Mesenchymal stem cell (in vitro differentiated cells and primary cell): ENCODE measurements at regions not wholly inside any gene's neighbourhood (a gene's known extent, or its start where the extent isn't known, plus 50 kb on each side); places are given as distances from the start of the nearest gene placed in this dataset.

ENCODE experiments used
- DNase-seq: peaks from one replicate; pipeline ENCODE4 v3.0.0-alpha.2; 2013
- H2AFZ ChIP-seq: one replicate; pipeline ENCODE4 v1.6.1; 2013; ENCODE audit warnings: low read depth, mild to moderate bottlenecking, control low read depth, inconsistent platforms, low read length, moderate library complexity
- H2AK5ac ChIP-seq: 2 replicates; pipeline ENCODE4 v1.6.1; 2013; ENCODE audit warnings: low read length, moderate library complexity, mild to moderate bottlenecking, inconsistent platforms; ENCODE audit not compliant: severe bottlenecking
- H2BK120ac ChIP-seq: one replicate; pipeline ENCODE4 v1.6.1; 2013; ENCODE audit warnings: low read depth, mild to moderate bottlenecking, inconsistent platforms, low read length, moderate library complexity
- H2BK12ac ChIP-seq, 2 experiments: one replicate each; pipeline ENCODE4 v1.6.1; 2013; ENCODE audit warnings: inconsistent platforms in 2 of 2, low read length in 2 of 2, mild to moderate bottlenecking in 2 of 2, moderate library complexity in 2 of 2, control low read depth in 1 of 2
- H2BK15ac ChIP-seq: one replicate; pipeline ENCODE4 v1.6.1; 2013; ENCODE audit warnings: mild to moderate bottlenecking, low read depth, inconsistent platforms; ENCODE audit not compliant: poor library complexity, severe bottlenecking
- H2BK5ac ChIP-seq: 2 replicates; pipeline ENCODE4 v1.6.1; 2013; ENCODE audit warnings: low read depth, mild to moderate bottlenecking, low read length, control low read depth, inconsistent platforms; ENCODE audit not compliant: poor library complexity, severe bottlenecking
- H3K14ac ChIP-seq, 2 experiments: one replicate each; pipeline ENCODE4 v1.6.1; 2013; ENCODE audit warnings: inconsistent platforms in 2 of 2, low read length in 2 of 2, control low read depth in 1 of 2, mild to moderate bottlenecking in 1 of 2, moderate library complexity in 1 of 2
- H3K18ac ChIP-seq, 2 experiments: one replicate each; pipeline ENCODE4 v1.6.1; 2013; ENCODE audit warnings: inconsistent platforms in 2 of 2, low read length in 2 of 2, control low read depth in 1 of 2, low read depth in 1 of 2, mild to moderate bottlenecking in 1 of 2
- H3K23ac ChIP-seq, 2 experiments: one replicate each; pipeline ENCODE4 v1.6.1; 2013; ENCODE audit warnings: inconsistent platforms in 2 of 2, low read length in 2 of 2, mild to moderate bottlenecking in 2 of 2, moderate library complexity in 2 of 2, control low read depth in 1 of 2
- H3K27ac ChIP-seq: 2 replicates; pipeline ENCODE4 v1.5.1; 2013; ENCODE audit warnings: mild to moderate bottlenecking, moderate library complexity, low read length, control low read depth, inconsistent platforms; ENCODE audit not compliant: poor library complexity, severe bottlenecking
- H3K27me3 ChIP-seq, 2 experiments: 2 replicates each; pipeline versions ENCODE4 v1.6.1 to v1.7.0; 2013; ENCODE audit warnings: low read length in 2 of 2, mild to moderate bottlenecking in 2 of 2, moderate library complexity in 2 of 2, control low read depth in 1 of 2, inconsistent platforms in 1 of 2; ENCODE audit not compliant: control insufficient read depth in 1 of 2, insufficient read depth in 1 of 2
- H3K36me3 ChIP-seq, 2 experiments: 2 replicates each; pipeline versions ENCODE4 v1.6.1 to v1.7.0; 2013; ENCODE audit warnings: low read length in 2 of 2, control low read depth in 1 of 2, inconsistent platforms in 1 of 2, low read depth in 1 of 2, mild to moderate bottlenecking in 1 of 2; ENCODE audit not compliant: insufficient read depth in 2 of 2, control insufficient read depth in 1 of 2
- H3K4ac ChIP-seq, 2 experiments: one replicate each; pipeline ENCODE4 v1.6.1; 2013; ENCODE audit warnings: inconsistent platforms in 2 of 2, low read length in 2 of 2, mild to moderate bottlenecking in 2 of 2, moderate library complexity in 2 of 2, control low read depth in 1 of 2, low read depth in 1 of 2
- H3K4me1 ChIP-seq: 2 replicates; pipeline ENCODE4 v1.6.1; 2013; ENCODE audit warnings: low read depth, low read length, control low read depth; ENCODE audit not compliant: control insufficient read depth, insufficient read depth
- H3K4me2 ChIP-seq: 2 replicates; pipeline ENCODE4 v1.6.1; 2013; ENCODE audit warnings: low read length, mild to moderate bottlenecking, inconsistent platforms; ENCODE audit not compliant: poor library complexity, severe bottlenecking
- H3K4me3 ChIP-seq, 2 experiments: 2 replicates each; pipeline versions ENCODE4 v1.5.1 to v1.7.0; 2013; ENCODE audit warnings: low read length in 2 of 2, mild to moderate bottlenecking in 2 of 2, control low read depth in 1 of 2, low read depth in 1 of 2; ENCODE audit not compliant: insufficient read depth in 1 of 2
- H3K79me1 ChIP-seq: replicated peaks from 2 replicates; pipeline ENCODE4 v1.6.1; 2013; ENCODE audit warnings: mild to moderate bottlenecking, control low read depth, low read length, inconsistent platforms; ENCODE audit not compliant: poor library complexity, severe bottlenecking
- H3K9ac ChIP-seq: 2 replicates; pipeline ENCODE4 v1.7.0; 2013; ENCODE audit warnings: mild to moderate bottlenecking, low read length, moderate library complexity
- H3K9me3 ChIP-seq: 2 replicates; pipeline ENCODE4 v1.7.0; 2013; ENCODE audit warnings: mild to moderate bottlenecking, low read length; ENCODE audit not compliant: control insufficient read depth
- H4K8ac ChIP-seq: one replicate; pipeline ENCODE4 v1.6.1; 2013; ENCODE audit warnings: inconsistent platforms, mild to moderate bottlenecking, low read length, moderate library complexity
- H4K91ac ChIP-seq: one replicate; pipeline ENCODE4 v1.6.1; 2013; ENCODE audit warnings: mild to moderate bottlenecking, low read length, inconsistent platforms
- WGBS: methylation state at CpG from one replicate; pipeline ENCODE4 v1.1.7; 2013; ENCODE audit warnings: mixed read lengths; 5-methylcytosine and 5-hydroxymethylcytosine counted together

- no peak overlapping the region for H3K4ac ChIP-seq
- H3K4me2 ChIP-seq, result no peak overlapping the region
- H3K27ac ChIP-seq, result no peak overlapping the region
- H3K4me3 ChIP-seq, result no peak overlapping the region
- no peaks in the 10 kb centered on the region for H3K79me1 ChIP-seq
- no peaks in the 10 kb centered on the region for H3K27me3 ChIP-seq
- no peak overlapping the region for H3K18ac ChIP-seq
- WGBS, result 100% methylated on average over 2 of the region's 3 CpGs
- H3K14ac ChIP-seq, result no peak overlapping the region
- H4K91ac ChIP-seq, result no peak overlapping the region
- no peaks in the 10 kb centered on the region for H3K4me1 ChIP-seq
- no peaks in the 10 kb centered on the region for H3K36me3 ChIP-seq
- no peak overlapping the region for H2BK5ac ChIP-seq
- no peak overlapping the region for H3K9ac ChIP-seq
- H2BK120ac ChIP-seq, result no peak overlapping the region
- DNase-seq, result no peak
- no peak overlapping the region for H2AK5ac ChIP-seq
- H2BK15ac ChIP-seq, result no peak overlapping the region
- no peak overlapping the region for H2AFZ ChIP-seq
- no peaks in the 10 kb centered on the region for H3K9me3 ChIP-seq
- H3K23ac ChIP-seq, result no peak overlapping the region
- no peak overlapping the region for H2BK12ac ChIP-seq
- no peak overlapping the region for H4K8ac ChIP-seq
Observed at GRCh38 chr15:95580121-95580520, 750.4 kb upstream of the NR2F2 start.

GRCh38 chr15:95581595-95581994 lies 748.9 kb upstream of the NR2F2 start:
- no peak overlapping the region for H4K91ac ChIP-seq
- no peak overlapping the region for H3K4me3 ChIP-seq
- no peak overlapping the region for H2AFZ ChIP-seq
- no peaks in the 10 kb centered on the region for H3K79me1 ChIP-seq
- no peak overlapping the region for H4K8ac ChIP-seq
- H2BK5ac ChIP-seq, result no peak overlapping the region
- no peak overlapping the region for H3K18ac ChIP-seq
- H3K14ac ChIP-seq, result no peak overlapping the region
- no peak overlapping the region for H3K23ac ChIP-seq
- H3K9ac ChIP-seq, result no peak overlapping the region
- no peaks in the 10 kb centered on the region for H3K36me3 ChIP-seq
- 85% methylated on average over 8 of the region's 13 CpGs for WGBS
- H3K4me1 ChIP-seq, result no peaks in the 10 kb centered on the region
- H2AK5ac ChIP-seq, result no peak overlapping the region
- no peak for DNase-seq
- H3K27me3 ChIP-seq, result no peaks in the 10 kb centered on the region
- H3K9me3 ChIP-seq, result no peaks in the 10 kb centered on the region
- H2BK120ac ChIP-seq, result no peak overlapping the region
- H3K27ac ChIP-seq, result no peak overlapping the region
- no peak overlapping the region for H3K4ac ChIP-seq
- no peak overlapping the region for H2BK15ac ChIP-seq
- H3K4me2 ChIP-seq, result no peak overlapping the region
- H2BK12ac ChIP-seq, result no peak overlapping the region

- H3K79me1 ChIP-seq, result no peaks in the 10 kb centered on the region
- H3K36me3 ChIP-seq, result no peaks in the 10 kb centered on the region
- no peaks in the 10 kb centered on the region for H3K9me3 ChIP-seq
- no peak overlapping the region for H3K23ac ChIP-seq
- H3K27ac ChIP-seq, result no peak overlapping the region
- no peak overlapping the region for H3K4ac ChIP-seq
- H3K14ac ChIP-seq, result no peak overlapping the region
- H3K27me3 ChIP-seq, result no peaks in the 10 kb centered on the region
- H3K4me3 ChIP-seq, result no peak overlapping the region
- no peak overlapping the region for H3K9ac ChIP-seq
- no peak overlapping the region for H3K4me2 ChIP-seq
- no peaks in the 10 kb centered on the region for H3K4me1 ChIP-seq
- H2BK120ac ChIP-seq, result no peak overlapping the region
- no peak overlapping the region for H2AK5ac ChIP-seq
- DNase-seq, result peak; percentile 27
- H3K18ac ChIP-seq, result no peak overlapping the region
- H2BK15ac ChIP-seq, result no peak overlapping the region
- H4K8ac ChIP-seq, result no peak overlapping the region
- no peak overlapping the region for H2AFZ ChIP-seq
- H4K91ac ChIP-seq, result no peak overlapping the region
- no peak overlapping the region for H2BK5ac ChIP-seq
- H2BK12ac ChIP-seq, result peak overlapping the region in 1 of 2 experiments; percentile 24
Observed at GRCh38 chr15:95584088-95584487, 746.4 kb upstream of the NR2F2 start.

- H3K36me3 ChIP-seq, result no peaks in the 10 kb centered on the region
Observed at GRCh38 chr15:95588056-95588455, 742.4 kb upstream of the NR2F2 start.

More at GRCh38 chr15:95588056-95588455, 742.4 kb upstream of the NR2F2 start:
- H2BK15ac ChIP-seq, result no peak overlapping the region
- H3K9ac ChIP-seq, result no peak overlapping the region
- no peak overlapping the region for H3K4ac ChIP-seq
- no peak overlapping the region for H4K91ac ChIP-seq
- H3K79me1 ChIP-seq, result no peaks in the 10 kb centered on the region
- 100% methylated on average over 2 of the region's 2 CpGs for WGBS
- no peaks in the 10 kb centered on the region for H3K4me1 ChIP-seq
- no peak overlapping the region for H2BK120ac ChIP-seq
- H3K23ac ChIP-seq, result no peak overlapping the region
- no peak overlapping the region for H2BK12ac ChIP-seq
- H3K4me3 ChIP-seq, result no peak overlapping the region
- no peak overlapping the region for H3K14ac ChIP-seq
- H3K4me2 ChIP-seq, result no peak overlapping the region
- no peak overlapping the region for H3K18ac ChIP-seq
- H4K8ac ChIP-seq, result no peak overlapping the region
- no peak overlapping the region for H2AK5ac ChIP-seq
- no peak overlapping the region for H3K27ac ChIP-seq
- no peak overlapping the region for H2BK5ac ChIP-seq
- H2AFZ ChIP-seq, result no peak overlapping the region
- H3K9me3 ChIP-seq, result no peaks in the 10 kb centered on the region
- no peaks in the 10 kb centered on the region for H3K27me3 ChIP-seq
- DNase-seq, result no peak
